Thymus (tissue), 11 donors: ENCODE measurements at regions not wholly inside any gene's neighbourhood (a gene's known extent, or its start where the extent isn't known, plus 50 kb on each side); places are given as distances from the start of the nearest gene placed in this dataset.

Experiments
- DNase-seq, 9 donors: peaks; one replicate each; pipeline ENCODE4 v3.0.0-alpha.2; 2013; ENCODE audit warnings: low spot score in 9 of 9, low read depth in 6 of 9, missing footprints in 1 of 9
- H3K27ac ChIP-seq, 2 donors: one replicate each; pipeline ENCODE4 v1.5.1; 2013; ENCODE audit warnings: control low read depth in 1 of 2, low read depth in 1 of 2, low read length in 1 of 2, mild to moderate bottlenecking in 1 of 2, moderate library complexity in 1 of 2
- H3K27me3 ChIP-seq, 2 donors: one replicate each; pipeline ENCODE4 v1.5.1; 2013; ENCODE audit warnings: low read length in 1 of 2; ENCODE audit not compliant: control insufficient read depth in 2 of 2, insufficient read depth in 1 of 2
- H3K36me3 ChIP-seq, 2 donors: one replicate each; pipeline ENCODE4 v1.5.1; 2013; ENCODE audit warnings: low read length in 1 of 2, mild to moderate bottlenecking in 1 of 2, moderate library complexity in 1 of 2; ENCODE audit not compliant: control insufficient read depth in 2 of 2, insufficient read depth in 2 of 2
- H3K4me1 ChIP-seq, 2 donors: one replicate each; pipeline ENCODE4 v1.5.1; 2013; ENCODE audit warnings: low read length in 2 of 2; ENCODE audit not compliant: control insufficient read depth in 2 of 2, insufficient read depth in 2 of 2
- H3K4me3 ChIP-seq, 2 donors: one replicate each; pipeline ENCODE4 v1.5.1; 2013; ENCODE audit warnings: low read length in 2 of 2, control low read depth in 1 of 2, mild to moderate bottlenecking in 1 of 2
- H3K9me3 ChIP-seq, 2 donors: one replicate each; pipeline ENCODE4 v1.5.1; 2013; ENCODE audit warnings: low read length in 1 of 2, mild to moderate bottlenecking in 1 of 2; ENCODE audit not compliant: control insufficient read depth in 2 of 2, insufficient read depth in 1 of 2
- WGBS: extraction: QIAGEN DNeasy Blood & Tissue Kit; methylation state at CpG from one replicate; pipeline ENCODE4 v1.1.7; 2013; 5-methylcytosine and 5-hydroxymethylcytosine counted together
- donor health status: healthy.

DNA sequence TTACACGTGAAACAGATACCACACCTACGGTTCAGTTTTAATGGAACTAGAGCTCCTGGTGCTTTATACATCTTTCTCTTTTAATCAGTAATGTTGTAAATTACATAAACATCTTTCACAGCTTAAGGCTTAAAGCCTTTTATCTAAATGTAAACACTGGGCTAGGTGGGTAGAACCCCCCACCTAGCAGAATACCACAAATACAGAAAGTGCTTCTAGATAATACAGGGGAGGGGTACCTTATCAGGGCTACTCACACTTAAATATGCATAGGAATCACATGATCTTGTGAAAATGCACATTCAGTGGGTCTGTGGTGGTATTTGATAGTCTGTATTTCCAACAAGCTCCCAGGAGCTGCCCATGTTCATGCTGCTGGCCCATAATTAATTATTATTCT is 256.4 kb upstream of the TARS1 start:
- no peak overlapping the region for H3K27ac ChIP-seq
- no peak overlapping the region for H3K4me3 ChIP-seq
- H3K9me3 ChIP-seq: no peaks in the 10 kb centered on the region
- DNase-seq: no peak
- 96% methylated on average over 2 of the region's 2 CpGs for WGBS
- H3K4me1 ChIP-seq: no peaks in the 10 kb centered on the region
- no peaks in the 10 kb centered on the region for H3K27me3 ChIP-seq
- H3K36me3 ChIP-seq: no peaks in the 10 kb centered on the region

DNA sequence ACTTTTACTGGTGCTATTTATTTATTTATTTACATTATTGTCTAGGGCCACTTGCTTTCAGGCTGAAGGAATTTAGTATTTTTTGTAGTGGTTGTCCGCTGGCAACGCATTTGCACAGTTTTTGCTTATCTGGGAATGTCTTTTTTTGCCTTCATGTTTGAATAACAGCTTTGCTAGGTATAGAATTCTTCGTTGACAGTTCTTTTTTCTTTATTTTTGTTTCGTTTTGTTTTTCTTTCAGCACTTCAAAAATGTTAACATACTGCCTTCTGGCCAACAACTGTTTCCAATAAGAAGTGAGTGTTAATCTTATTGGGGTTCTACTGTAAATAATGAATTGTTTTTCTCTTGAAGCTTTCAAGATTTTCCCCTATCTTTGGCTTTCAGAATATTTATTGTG is 252.7 kb upstream of the TARS1 start:
- no peak overlapping the region for H3K4me3 ChIP-seq
- no peaks in the 10 kb centered on the region for H3K4me1 ChIP-seq
- DNase-seq: no peak
- WGBS: 95% methylated on average over 4 of the region's 4 CpGs
- no peaks in the 10 kb centered on the region for H3K27me3 ChIP-seq
- no peaks in the 10 kb centered on the region for H3K36me3 ChIP-seq
- no peaks in the 10 kb centered on the region for H3K9me3 ChIP-seq
- no peak overlapping the region for H3K27ac ChIP-seq

DNA sequence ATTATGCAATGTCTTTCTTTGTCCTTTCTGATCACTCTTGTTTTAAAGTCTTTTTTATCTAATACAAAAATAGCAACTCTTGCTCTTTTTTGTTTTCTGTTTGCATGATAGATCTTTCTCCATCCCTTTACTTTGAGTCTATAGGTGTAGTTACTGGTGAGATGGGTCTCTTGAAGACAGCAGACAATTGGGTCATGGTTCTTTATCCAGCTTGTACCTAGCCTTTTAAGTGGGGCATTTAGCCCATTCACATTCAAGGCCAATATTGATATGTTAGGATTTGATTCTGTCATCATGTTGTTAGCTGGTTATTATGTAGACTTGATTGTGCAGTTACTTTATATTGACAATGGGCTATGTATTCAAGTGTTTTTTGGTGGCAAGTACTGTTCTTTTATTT is 245.9 kb upstream of the TARS1 start:
- DNase-seq: no peak
- H3K36me3 ChIP-seq: no peaks in the 10 kb centered on the region
- H3K4me1 ChIP-seq: no peaks in the 10 kb centered on the region
- H3K27ac ChIP-seq: no peak overlapping the region
- no peak overlapping the region for H3K4me3 ChIP-seq
- H3K9me3 ChIP-seq: no peaks in the 10 kb centered on the region
- no peaks in the 10 kb centered on the region for H3K27me3 ChIP-seq

DNA sequence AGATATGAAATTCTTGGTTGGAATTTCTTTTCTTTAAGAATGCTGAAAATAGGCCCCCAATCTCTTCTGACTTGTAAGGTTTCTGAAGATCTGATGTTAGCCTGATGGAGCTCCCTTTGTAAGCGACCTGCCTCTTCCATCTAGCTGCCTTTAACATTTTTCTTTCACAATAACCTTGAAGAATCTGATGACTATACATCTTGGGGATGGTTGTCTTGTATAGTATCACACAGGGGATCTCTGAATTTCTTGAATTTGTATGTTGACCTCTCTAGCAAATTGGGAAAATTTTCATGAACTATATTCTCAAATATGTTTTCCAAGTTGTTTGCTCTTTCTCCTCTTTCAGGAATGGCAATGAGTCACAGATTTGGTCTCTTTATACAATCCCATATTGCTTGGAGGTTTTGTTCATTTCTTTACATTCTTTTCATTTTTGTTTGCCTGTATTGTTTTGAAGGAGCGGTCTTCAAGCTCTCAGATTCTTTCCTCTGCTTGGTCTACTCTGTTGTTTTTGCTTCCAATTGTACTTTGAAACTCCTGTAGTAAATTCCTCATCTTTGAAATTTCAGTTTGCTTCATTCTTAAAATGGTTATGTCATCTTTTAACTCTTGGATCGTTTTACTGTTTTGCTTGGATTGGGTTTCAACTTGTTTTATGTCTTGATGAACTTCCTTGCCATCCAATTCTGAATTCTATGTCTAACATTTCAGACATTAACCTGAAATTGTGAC is 245.2 kb upstream of the TARS1 start:
- Histone ChIP-seq H3K27me3 (no peaks in the 10 kb centered on the region), H3K36me3 (no peaks in the 10 kb centered on the region), H3K4me3 (no peak overlapping the region), H3K4me1 (no peaks in the 10 kb centered on the region), H3K27ac (no peak overlapping the region), H3K9me3 (no peaks in the 10 kb centered on the region)
- 87% methylated on average over 3 of the region's 3 CpGs for WGBS
- DNase-seq: no peak

DNA sequence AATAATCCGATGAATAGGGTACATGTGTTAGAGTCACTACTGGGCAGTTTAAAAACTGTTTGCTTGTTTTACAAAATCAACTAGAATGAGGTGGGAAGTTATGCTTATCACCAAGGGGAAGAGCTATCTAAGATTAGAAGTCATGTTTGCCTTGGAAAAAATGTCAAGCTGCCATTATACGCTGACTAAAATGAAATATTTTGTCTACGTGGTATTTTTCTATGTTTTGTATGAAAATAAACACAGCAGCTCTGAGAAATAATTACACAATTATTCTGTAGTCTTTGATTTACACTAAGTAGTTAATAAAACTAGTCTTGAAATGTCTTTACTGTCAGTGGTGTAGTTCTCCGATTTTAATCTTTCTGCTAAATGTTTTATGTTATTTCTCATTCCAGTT is 241.9 kb upstream of the TARS1 start:
- DNase-seq: no peak
- Histone ChIP-seq H3K4me3 (no peak overlapping the region), H3K27ac (no peak overlapping the region), H3K4me1 (no peaks in the 10 kb centered on the region), H3K27me3 (no peaks in the 10 kb centered on the region), H3K36me3 (no peaks in the 10 kb centered on the region), H3K9me3 (no peaks in the 10 kb centered on the region)
- WGBS: 99% methylated on average over 4 of the region's 4 CpGs

DNA sequence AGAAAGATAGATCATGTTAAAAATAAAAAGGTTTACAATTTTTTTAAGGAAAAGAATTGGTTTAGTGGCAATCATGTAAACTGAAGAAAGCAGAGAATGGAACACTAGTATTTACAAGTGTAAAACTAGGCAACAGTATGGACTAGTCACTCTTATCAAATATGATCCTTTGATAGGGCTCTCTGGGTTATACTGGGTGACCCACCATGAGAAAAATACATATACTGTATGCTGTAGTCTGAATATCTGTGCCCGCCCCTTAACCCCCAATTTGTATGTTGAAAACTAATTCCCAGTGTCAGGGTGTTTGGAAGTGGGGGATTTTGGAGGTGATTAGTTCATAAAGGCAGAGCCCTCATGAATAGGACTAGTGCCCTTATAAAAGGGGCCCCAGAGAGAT is 236.8 kb upstream of the TARS1 start:
- Histone ChIP-seq H3K4me1 (no peaks in the 10 kb centered on the region), H3K9me3 (no peaks in the 10 kb centered on the region), H3K36me3 (no peaks in the 10 kb centered on the region), H3K4me3 (no peak overlapping the region), H3K27me3 (no peaks in the 10 kb centered on the region), H3K27ac (no peak overlapping the region)
- DNase-seq: no peak
- WGBS: 29% methylated on average over 1 of the region's 1 CpG

DNA sequence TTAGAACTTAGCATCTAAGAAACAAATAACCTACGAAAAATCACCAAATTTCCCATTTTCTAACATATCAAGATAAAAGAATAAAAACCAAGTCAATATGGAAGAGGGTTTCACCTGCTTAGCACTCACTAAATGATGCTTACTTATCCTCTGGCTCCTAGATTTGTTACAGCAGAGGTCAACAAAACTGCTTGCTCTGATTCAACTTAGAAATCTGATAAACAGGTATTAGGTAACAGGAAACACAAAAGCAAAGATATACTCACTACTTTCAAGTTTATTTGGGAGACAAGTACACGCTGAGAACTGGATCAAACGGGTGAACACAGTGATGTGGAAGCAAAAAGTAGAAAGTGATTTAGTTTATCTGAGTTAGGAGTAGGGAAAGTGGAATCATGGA is 235.7 kb upstream of the TARS1 start:
- Histone ChIP-seq H3K4me1 (no peaks in the 10 kb centered on the region), H3K27me3 (no peaks in the 10 kb centered on the region), H3K4me3 (no peak overlapping the region), H3K36me3 (no peaks in the 10 kb centered on the region), H3K9me3 (no peaks in the 10 kb centered on the region), H3K27ac (no peak overlapping the region)
- DNase-seq: no peak
- 95% methylated on average over 3 of the region's 3 CpGs for WGBS

DNA sequence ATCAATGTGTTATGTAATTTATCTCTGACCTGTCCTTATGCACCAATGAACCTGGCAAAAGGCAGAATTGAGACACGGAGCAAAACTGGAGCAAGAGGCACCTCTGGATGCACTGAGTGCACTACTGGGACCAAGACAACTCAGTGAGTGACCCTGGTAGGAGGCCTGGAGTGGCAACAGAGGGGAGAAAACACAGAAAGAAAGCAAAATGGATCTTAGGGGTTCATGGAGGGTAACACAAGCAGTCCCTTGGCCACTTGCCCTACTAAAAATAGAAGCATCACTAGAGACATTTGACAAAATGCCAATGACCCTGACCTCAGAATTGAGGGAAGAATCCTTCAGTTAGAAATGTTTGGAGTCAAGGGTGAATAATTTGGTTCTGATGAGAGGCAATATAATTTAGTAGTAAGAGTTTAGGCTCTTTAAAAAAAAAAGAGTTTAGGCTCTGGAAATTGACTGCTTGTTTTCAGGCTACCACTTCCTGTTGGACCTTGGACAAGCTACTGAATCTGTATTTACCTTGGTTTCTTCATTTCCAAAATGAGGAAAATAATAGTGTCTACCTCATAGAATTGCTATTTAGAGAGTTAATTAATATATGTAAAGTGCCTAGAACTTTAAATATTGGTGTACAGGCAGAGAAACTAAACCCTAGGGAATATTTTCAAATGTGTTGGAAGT is 234.9 kb upstream of the TARS1 start:
- no peak overlapping the region for H3K27ac ChIP-seq
- no peaks in the 10 kb centered on the region for H3K27me3 ChIP-seq
- H3K9me3 ChIP-seq: no peaks in the 10 kb centered on the region
- no peaks in the 10 kb centered on the region for H3K4me1 ChIP-seq
- WGBS: 94% methylated on average over 1 of the region's 1 CpG
- DNase-seq: no peak
- H3K4me3 ChIP-seq: no peak overlapping the region
- H3K36me3 ChIP-seq: no peaks in the 10 kb centered on the region

DNA sequence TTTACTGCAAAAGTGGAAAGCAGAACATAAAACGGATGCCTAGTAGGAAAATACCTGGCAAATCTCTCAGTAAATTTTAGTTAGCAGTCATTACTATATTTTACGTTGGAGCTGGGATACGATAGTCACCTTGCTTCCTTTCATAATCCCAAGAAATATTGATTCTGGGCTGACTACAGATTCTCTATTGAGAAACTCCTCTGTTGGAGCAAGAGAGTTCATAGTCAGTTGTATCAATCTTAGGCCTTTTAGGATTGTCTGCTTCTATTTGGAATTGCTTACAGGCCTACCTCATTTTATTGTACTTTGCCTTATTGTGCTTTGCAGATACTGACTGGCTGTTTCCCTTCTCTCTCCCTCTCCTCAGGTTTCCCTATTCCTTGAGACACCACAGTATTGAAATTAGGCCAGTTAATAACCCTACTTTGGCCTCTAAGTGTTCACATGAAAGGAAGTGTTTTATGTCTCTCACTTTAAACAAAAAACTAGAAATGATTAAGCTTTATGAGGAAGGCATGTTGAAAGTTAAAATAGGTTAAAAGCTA is 233.7 kb upstream of the TARS1 start:
- no peaks in the 10 kb centered on the region for H3K27me3 ChIP-seq
- no peaks in the 10 kb centered on the region for H3K9me3 ChIP-seq
- no peak overlapping the region for H3K4me3 ChIP-seq
- no peak overlapping the region for H3K27ac ChIP-seq
- H3K36me3 ChIP-seq: no peaks in the 10 kb centered on the region
- no peak for DNase-seq
- H3K4me1 ChIP-seq: no peaks in the 10 kb centered on the region
- WGBS: 94% methylated on average over 3 of the region's 3 CpGs
